Ovary (tissue), 3 donors: ENCODE measurements at regions not wholly inside any gene's neighbourhood (a gene's known extent, or its start where the extent isn't known, plus 50 kb on each side); places are given as distances from the start of the nearest gene placed in this dataset.

Source experiments
- EP300 ChIP-seq: sonication (generic); formaldehyde crosslinking; IDR thresholded peaks from one replicate; pipeline ENCODE4 v1.6.1; 2017; ENCODE audit warnings: antibody characterized with exemption
- POLR2A ChIP-seq: fragments of 450-650 bp; IDR thresholded peaks from one replicate; pipeline ENCODE4 v1.6.1; 2017; ENCODE audit warnings: antibody characterized with exemption, mild to moderate bottlenecking, moderate library complexity
- TF ChIP-seq, protein P1 (sequence below), 3 donors: fragments of 450-650 bp in 2 of 3; fragments of 200-600 bp in 1 of 3; IDR thresholded peaks; one replicate each; pipeline versions ENCODE4 v1.5.1 to v1.8.0; 2016 to 2022; ENCODE audit warnings: antibody characterized with exemption in 3 of 3, mild to moderate bottlenecking in 1 of 3
- donor health status: DM: no; HTN: no; CAD: no.

DNA sequence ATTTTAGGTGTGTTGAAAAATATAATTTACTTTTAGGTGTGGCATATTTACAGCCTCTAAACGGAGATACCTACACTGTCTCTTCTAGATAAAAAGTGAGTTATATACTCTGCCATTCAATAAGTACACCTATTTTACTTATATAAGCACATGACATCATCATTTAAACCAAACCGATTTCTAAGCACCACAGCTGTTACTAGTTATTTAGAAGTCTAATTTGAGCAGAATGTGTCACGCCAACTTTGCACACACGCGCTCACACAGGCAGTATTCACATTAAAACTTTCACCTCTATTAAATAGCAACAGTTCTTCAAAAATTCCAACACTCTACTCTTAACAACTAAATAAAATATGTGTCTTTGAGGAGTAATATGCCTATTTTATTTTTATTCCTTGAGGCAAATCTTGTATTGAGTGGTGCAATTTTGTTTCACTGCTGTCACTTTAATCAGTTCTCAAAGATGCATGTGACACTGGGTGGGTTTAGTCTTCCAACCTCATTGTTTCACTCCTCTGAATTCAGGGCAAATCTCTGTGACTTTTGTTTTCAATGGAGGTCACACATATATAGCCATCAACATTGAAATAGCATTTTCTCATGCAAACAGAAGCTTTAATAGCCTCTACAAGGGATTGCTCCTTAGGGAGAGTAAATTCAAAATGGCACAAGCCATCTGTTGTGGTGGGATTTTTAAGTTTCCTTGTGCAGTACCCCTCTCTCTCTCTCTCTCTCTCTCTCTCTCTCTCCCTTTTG lies 721.0 kb downstream of the PLCL1 start:
- TF ChIP-seq, protein P1, sequence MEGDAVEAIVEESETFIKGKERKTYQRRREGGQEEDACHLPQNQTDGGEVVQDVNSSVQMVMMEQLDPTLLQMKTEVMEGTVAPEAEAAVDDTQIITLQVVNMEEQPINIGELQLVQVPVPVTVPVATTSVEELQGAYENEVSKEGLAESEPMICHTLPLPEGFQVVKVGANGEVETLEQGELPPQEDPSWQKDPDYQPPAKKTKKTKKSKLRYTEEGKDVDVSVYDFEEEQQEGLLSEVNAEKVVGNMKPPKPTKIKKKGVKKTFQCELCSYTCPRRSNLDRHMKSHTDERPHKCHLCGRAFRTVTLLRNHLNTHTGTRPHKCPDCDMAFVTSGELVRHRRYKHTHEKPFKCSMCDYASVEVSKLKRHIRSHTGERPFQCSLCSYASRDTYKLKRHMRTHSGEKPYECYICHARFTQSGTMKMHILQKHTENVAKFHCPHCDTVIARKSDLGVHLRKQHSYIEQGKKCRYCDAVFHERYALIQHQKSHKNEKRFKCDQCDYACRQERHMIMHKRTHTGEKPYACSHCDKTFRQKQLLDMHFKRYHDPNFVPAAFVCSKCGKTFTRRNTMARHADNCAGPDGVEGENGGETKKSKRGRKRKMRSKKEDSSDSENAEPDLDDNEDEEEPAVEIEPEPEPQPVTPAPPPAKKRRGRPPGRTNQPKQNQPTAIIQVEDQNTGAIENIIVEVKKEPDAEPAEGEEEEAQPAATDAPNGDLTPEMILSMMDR (IDR thresholded peaks at IDR 0.05): no peak
- TF ChIP-seq EP300: no peak
- no peak for TF ChIP-seq POLR2A
